ENCODE measurements at regions not wholly inside any gene's neighbourhood (a gene's known extent, or its start where the extent isn't known, plus 50 kb on each side); places are given as distances from the start of the nearest gene placed in this dataset.

DNA sequence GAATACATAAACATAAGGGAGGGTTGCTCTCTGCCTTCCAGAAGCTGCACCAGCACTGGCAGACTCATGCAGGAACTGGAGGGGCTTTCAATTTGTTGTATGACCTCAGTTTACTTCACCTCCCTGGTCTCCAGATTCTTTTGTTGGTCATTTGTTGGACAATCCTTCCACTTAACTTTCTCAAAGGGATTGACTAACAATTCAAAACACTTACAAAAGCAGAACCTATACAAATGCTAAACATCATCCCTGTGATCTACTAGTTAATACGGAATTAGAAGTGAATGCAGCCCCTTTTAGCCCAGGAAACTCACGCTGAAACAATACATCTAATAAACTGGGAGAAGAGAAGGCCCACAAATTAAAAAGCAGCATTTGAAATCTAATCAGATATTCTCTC is 404.6 kb upstream of the BRINP1 start:
- TF ChIP-seq, protein P1, sequence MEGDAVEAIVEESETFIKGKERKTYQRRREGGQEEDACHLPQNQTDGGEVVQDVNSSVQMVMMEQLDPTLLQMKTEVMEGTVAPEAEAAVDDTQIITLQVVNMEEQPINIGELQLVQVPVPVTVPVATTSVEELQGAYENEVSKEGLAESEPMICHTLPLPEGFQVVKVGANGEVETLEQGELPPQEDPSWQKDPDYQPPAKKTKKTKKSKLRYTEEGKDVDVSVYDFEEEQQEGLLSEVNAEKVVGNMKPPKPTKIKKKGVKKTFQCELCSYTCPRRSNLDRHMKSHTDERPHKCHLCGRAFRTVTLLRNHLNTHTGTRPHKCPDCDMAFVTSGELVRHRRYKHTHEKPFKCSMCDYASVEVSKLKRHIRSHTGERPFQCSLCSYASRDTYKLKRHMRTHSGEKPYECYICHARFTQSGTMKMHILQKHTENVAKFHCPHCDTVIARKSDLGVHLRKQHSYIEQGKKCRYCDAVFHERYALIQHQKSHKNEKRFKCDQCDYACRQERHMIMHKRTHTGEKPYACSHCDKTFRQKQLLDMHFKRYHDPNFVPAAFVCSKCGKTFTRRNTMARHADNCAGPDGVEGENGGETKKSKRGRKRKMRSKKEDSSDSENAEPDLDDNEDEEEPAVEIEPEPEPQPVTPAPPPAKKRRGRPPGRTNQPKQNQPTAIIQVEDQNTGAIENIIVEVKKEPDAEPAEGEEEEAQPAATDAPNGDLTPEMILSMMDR (conservative IDR thresholded peaks at IDR 0.05) = no peak
- TF ChIP-seq ZFX (IDR thresholded peaks at IDR 0.05) = no peak
